ENCODE measurements at regions not wholly inside any gene's neighbourhood (a gene's known extent, or its start where the extent isn't known, plus 50 kb on each side); places are given as distances from the start of the nearest gene placed in this dataset.

DNA sequence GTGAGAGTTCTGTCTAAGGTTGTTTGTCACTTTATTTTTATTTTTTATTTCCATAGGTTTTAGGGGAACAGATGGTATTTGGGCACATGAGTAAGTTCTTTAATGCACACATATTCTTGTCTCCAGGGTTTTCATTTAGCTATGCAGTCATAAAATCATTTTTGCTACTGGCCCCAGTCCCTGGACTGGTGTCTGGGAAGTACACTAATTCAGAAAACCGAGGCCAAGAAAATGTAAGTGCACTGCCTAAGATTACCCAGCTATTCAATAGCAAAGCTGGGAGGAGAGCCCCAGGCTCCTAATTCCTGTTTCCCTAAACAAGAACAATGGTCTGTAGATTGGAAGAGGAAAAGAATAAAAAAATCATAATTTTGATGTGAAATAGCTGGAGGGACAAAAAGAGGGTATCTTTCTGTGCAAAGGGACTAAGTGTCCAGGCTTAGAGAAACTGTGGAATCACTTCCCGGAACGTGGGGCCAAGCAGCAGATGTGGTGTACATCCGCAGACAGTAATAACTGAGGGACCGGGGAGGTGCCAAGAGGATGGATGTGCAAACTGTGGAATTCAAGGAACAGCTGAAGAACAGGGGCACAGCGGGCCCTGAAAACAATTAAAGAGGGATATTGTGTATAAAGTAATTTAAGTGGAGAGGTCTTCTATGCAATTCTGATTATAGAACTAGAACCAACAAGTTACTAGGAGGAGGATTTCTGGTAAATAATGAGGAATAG, 236.3 kb downstream of the ACKR3 start:
- DNase-seq = no peak

DNA sequence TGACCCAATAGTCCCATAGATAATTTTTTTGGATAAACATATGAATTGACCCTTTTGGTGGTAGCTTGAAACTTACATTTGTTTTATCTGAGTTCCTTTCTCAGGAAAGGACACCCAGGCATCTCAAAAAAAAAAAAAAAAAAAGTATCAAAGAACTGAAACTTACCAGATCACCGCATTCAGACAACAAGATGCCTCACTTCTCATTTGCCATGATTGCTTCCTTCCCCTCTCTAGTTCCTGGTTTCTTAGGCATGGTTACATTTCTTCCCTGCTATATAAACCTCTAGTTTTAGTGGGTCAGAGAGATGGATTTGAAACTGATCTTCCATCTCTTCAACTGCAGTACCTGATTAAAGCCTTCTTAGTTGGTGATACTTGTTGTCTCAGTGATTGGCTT, 240.1 kb downstream of the ACKR3 start:
- DNase-seq = no peak

DNA sequence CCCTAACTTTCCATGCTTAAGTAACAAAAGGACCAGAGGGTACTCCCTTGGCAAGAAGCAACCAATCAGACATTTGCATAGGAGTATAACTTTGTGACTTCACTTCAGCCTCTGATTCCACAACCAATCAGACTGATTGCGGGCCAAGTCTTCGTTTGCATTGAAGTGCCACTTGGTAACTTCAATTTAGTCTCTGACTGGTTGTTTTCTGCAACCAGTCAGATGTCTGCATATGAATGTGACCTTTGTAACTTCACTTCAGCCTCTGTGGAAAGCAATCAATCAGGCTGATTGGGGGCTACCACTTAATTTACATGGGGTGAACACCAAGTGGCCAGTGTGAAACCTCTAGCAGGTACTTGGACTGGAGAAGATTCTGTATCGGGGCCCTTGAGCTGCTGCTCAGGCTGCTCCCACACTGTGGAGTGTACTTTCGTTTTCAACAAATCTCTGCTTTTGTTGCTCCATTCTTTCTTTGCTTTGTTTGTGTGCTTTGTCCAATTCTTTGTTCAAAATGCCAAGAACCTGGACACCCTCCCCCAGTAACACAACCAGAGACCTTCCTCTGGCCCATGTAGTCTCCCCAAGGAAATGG, 241.5 kb downstream of the ACKR3 start:
- DNase-seq = no peak

DNA sequence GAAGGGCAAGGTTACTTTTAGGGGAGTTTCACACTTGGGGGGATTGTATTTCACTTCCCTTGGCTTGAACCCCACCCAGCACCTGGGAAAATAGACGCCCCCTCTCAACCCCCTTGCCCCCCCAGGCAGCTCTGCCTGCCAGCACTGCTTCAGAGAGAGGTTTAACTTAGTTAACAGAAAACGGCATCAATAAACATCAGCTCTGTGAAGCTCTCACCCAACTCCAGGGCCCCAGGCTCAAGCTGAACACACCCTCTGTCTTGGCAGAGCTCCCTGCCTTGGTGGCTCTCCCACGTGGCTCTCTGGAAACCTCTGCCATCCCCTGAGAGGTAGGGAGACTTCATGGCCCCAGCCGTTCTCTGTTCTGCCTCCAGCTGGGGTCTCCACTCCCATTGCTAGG, 244.1 kb downstream of the ACKR3 start:
- no peak for DNase-seq

DNA sequence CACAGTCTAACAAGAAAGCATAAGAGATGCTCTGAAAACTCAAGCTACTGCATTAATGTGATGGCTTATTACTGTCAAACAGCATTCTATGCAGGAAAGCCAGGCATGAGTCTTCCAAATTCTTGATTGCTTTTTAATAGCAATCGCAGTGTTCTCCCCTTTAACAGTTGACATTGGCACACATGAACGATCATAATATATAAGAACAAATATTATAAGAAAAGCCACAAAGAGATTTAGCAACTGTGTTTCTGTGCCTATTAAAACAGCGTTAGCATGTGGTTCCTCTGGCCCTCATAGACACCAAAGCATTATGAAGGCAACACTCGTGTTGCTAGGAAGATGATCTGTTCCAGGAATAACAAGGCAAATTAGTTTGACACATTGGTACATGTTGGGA, 245.0 kb downstream of the ACKR3 start:
- DNase-seq = no peak

DNA sequence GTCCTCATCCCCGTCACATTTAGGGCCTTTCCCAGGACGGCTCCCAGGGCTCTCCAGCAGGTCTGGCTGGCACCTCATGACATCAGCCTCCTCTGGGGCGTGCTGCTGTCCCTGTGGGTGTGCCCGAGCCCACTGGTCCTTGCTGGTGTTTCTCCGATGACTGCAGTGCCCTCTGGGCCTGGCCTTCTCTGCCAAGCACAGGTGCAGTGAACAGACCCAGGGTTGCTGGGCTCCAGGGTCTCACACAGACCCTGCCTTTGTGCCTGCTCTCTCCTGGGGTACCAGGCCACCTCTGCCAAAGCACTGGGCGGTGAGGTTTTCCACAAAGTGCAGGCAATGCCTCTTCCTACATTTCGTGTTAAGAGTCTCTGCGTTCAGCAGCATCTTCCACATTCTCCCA, 246.1 kb downstream of the ACKR3 start:
- DNase-seq = no peak

DNA sequence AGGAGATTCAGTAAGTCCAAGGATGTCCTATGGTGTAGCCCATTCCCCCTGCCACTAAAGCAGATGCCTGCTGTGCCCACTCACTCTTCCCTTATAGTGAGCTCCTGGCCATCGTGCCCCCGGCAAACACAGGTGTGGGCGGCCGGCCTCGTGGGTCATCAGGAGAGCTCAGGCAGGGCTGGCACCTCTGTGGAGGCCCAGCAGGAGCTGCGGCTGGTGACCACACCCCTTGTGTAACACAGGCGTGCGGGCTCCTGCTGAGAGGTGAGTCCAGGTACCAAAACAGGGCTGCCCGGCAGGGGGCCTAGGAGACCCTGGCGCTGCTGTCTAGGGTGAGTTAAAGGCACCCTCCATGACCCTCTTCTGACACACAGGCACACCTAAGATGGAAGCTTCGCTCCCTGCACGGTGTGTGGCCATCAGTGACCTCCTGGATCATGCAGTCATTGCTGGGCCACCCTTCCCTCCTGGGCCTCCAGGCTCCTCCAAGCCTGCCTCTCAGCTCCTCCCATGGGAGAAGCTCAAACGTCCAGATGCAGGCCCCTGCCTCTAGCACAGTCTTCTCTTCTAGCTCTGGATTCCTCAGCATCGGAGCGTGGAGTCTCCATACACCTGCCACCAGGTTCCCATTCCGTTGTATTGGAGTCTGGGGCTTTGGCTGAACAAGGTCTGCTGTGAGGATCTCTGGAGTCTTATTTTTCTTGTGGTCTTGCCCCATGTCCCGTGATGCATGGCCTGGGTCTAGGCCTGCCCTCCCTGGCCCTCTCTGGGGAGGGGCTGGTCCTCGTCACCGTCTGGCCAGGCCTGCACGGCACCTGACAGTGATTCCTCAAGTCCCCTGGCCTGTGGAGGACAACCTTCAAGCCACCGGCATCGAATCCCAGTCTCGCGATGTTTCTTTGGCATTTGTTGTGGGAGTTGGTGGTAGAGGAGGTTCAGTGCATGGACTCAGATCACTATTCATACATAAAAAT, 246.9 kb downstream of the ACKR3 start:
- DNase-seq = no peak

DNA sequence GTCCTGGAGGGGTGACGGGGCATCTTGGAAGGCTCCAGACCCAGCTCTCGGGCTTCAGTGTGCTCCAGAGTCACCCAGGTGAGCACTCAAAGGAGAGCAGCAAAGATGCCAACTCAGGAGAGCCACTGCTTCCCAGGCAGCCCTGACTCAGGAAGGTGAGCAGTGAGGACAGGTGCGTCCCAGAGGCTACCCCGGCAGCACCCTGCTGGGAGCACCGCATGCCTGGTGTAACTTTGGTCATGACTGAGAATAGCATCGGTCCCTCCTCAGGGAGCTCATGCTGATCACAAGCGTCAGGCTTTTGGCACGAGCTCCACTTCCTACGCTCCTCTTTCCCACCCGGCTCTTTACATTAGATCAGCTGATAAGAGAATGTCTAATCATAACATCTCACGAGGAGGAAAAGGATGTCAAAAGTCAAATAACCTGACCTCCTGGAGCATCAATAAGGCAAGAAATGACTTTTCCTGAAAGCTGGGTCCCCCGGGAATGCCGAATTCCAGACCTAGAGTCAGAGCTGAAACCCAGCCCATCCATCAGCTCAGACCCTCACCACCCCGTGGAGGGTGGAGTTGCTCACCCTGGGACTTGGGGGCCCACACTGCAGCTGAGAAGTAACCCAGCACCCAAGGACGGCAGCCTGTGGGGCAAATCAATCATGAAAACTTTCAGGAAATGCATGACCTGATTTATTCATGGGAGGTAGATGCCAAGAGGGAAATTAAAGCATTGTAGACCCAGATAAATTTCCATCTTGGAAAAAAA, 248.8 kb downstream of the ACKR3 start:
- no peak for DNase-seq

DNA sequence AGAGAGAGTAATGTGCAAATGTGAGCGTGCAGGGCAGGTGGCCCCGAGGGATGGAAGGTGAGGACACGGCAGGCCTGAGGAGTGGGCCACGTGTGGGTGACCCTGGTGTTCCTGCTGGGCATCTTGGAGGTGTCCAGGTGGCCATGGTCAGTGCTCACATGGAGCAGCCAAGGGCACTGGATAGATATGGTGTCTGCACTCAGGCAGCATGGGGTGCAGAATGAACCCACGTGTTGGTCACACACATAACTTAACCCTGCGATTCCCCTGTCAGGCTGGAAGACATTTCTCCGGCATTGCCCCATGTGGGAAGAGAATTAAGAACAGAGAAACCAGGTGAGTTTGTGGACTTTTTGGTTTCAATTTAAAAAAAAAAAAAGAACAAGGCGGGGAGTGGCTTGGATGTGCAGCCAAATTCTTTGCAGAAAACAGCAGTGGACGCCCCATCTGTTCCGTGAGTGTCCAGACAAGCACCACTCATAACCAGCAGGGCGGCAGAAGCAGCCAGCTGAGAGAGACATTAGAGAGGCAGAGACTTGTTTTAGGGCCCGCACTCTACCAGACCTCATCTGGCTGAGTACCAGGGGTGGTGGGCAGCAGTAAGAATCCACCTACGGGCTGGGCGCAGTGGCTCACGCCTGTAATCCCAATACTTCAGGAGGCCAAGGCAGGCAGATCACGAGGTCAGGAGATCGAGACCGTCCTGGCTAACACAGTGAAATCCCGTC, 249.8 kb downstream of the ACKR3 start:
- DNase-seq = no peak

DNA sequence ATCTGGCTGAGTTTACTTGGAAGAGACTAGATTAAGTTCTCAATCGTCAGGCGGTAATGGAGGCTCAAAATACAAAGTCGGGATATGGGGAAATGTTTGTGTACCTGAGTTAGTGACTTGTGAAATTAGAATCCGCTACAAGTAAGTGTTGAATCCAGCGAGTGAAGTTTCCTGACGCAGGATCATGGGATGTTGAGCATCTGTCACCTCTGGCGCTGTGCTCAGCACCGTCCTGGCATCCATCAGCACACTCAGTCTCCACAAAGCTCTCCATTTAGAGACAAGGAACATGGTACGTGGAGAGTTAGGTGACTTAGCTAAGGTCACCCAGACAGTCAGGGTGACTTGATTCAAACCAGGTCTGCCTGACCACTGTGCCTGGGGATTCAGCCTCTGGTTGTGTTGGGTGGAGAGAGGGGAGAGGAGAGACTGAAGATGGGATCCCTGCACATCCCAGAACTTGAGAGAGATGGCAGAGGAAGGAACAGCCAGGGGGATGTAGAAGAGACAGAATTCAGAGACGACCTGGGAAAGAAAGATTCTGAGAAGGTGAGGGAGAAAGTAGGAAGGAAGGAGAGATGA, 251.2 kb downstream of the ACKR3 start:
- no peak for DNase-seq

DNA sequence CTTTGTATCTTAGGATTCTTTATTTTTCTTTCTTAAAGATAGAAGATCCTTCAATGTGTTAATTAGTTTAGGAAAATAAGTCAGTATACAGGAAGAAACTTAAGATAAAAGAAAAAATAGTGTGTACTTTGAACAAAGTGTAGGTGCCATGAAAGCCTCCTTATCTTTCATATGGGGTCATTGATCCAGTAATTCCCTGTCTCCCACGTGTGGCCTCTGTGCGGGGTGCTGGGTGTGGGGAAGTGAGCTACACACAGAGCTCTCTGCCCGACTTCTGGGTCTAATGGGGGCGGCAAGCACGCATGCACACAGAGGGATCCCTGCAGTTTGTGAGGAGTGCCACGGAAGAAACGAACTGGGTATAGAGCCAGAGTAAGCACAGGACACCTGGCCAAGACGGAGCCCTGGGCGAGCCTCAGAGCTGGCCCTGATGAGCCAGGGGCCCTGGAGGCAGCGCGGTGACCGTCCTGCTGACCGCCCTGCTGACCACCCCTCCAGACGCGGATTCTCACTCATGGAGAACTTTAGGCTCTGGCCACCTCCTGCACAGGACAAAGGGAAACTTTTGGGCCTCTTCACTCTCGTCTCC, 253.5 kb downstream of the ACKR3 start:
- DNase-seq = no peak

DNA sequence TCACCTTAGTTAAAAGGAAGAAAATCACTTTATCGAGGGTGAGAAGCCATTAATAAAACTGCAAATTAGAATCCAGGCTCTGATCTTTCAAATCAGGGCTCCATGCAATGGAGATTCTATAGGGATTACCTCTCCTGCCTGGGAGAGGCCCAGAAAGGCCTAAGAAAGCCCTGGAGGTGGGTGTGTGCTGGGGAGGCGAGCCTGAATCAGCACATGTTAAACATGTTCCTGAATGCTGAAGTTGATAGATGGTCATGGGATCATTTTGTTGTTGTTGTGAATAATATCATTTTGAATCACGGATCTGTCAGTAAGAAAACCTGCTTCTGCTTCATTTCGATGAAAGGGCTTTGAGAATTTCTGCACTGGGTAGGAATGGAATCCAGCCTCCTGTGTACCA, 254.3 kb downstream of the ACKR3 start:
- no peak for DNase-seq

DNA sequence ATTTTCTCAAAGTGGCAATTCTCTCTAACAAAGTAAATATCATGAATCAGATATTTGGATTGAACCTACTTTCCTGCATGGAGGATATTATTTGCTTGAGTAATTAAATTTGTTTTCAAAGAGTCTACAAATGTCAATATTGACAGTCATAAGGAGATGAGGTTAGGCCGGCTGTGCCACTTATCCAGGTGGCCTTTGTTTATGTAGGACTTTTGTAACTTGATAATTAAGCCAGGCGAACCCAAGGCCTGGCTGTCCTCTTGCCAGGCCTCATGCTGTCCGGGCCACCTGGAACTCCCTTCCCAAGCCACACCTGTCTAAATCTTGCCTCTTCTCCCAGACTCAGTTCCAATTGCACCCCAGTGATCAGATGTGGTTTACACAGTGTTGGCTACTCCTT, 255.2 kb downstream of the ACKR3 start:
- no peak for DNase-seq

DNA sequence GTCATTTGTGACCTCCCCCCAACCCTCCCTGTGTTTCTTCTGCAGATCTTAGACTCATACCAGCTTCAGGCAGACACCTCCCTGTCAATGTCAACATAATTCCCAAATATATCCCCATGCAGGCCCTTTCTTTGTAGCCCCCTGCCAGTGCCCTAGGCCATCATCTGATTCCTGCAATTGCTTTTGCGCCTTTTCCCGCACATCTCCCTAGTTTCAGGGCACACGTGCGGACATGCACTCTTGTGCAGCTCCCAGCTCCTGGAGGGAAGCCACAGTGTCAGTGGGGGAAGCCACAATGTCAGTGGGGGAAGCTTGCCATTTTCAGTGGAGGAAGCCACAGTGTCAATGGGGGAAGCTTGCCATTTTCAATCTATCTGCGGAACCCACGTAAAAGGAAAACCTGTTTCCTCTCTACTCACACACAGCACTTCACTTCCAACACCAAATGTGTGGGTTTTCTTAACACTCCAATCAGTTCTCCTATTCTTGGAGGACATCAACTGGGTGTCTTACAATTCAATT, 256.4 kb downstream of the ACKR3 start:
- DNase-seq = no peak

DNA sequence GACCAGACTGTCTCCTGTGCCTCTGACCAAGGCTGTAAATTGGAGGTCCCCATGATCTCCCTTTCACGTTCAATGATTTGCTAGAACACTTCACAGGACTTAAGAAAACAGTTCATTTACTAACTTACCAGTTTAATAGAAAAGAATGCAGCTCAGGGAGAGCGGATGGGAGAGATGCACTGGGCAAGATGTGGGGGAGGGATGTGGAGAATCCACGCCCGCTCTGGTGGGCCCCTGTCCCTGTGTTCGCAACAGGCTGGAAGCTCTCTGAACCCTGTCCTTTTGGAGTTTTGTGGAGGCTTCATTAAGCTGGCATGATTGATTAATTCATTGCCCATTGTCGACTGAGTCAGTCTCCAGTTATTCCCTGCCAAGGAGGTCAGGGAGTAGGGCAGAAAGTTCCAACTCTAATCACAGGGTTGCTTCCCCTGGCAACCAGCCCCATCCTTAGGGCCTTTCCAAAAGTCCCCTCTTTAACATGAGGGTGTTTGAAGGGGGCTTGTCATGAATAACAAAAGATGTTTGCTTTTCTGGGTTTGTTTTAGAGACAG, 257.1 kb downstream of the ACKR3 start:
- DNase-seq = no peak

DNA sequence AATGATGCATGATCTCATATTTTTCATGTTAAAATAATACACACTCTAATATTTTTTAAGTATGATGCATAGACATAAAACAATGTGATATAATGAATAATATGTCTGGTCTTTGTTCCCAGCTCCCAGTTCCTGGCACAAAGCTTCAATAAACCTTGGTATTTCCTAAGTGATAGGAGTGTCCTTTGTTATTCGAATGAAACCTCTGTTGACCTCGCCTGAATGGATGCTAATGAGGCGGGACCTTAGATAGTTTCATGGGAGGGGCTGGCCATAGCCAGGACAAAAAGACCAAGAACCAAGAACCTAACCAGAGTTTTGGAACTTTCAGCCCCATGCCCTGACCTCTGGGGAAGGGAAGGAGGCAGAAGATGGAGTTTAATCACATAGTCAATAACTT, 257.7 kb upstream of the COPS8 start:
- DNase-seq = no peak

DNA sequence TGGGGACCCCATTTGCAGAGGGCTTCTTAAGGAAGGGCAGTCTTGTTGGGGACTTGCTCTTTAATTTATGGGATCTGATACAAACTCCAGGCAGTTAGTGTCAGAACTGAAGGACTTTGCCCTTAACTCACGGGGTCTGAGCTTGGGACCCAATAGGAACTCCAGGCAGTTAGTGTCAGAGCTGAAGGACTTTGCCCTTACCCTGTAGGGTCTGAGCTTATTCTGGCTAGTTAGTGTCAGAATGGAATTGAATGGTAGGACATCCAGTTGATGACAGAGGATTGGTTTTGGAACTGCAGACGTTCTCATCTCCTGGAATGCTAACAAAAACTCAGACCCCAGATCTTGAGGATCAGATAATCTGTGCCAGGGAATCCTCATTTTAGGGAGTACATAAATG, 256.9 kb upstream of the COPS8 start:
- no peak for DNase-seq

DNA sequence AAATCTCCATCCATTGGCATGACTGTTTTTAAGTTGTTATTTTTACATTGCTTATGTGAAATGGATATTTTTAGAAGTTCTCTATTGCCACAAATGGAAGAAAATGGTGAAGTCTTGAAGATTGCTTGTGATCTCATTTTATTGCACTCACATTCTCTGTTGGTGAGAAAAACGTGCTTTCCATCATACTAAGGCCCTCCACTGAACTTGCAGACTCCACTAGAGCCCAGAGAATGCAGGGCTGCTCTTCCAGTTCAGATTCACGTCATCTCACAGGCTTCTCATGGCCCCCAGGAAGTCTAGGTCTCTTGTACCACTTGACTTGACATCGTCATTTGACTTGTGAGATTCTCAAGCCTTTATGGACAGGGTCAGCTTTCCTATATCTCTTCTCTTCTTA, 254.8 kb upstream of the COPS8 start:
- DNase-seq = no peak

DNA sequence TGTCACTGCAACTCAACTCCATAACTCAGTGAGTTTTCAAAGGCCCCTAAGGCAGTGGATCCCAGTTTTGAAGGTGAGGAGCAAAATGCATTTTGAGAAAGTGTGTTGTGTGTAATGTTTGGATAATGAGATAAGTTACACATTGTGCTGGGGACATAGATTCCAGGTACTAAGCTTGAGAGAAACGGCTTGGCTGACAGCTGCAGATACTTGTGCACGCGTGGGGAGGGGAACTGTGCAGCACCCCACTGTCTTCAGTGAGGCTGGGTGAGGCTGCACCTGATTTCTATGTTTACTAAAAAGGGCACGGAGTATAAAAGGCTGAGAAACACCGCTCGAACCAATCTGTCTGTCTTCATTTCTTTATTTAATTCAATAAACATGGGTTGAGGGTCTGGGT, 254.0 kb upstream of the COPS8 start:
- DNase-seq = no peak

DNA sequence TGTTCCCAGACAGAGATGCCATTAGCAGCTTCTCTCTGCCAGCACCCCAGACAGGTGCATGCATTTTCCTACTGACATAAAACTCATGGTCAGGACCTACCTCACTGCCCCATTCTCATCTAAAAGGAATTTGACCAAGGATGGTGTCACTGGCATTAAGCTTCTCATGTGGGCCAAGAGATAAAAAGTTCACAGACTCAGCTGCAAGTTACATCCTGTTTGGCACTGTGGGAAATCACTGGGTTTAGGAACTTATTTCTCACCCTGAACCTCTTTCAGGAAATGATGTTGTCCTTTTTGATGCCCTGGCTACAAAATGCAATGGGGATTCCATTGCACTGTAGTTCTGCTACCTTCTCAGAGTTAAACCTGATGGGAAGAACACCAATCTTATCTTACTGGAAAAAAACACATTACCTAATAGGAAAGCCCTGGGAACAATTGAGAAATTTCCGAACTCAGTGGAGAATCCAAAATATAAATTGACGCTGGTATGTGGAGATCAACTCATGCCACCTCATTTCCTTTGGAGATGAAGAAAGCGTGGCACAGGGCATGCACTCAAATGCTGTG, 252.1 kb upstream of the COPS8 start:
- no peak for DNase-seq

DNA sequence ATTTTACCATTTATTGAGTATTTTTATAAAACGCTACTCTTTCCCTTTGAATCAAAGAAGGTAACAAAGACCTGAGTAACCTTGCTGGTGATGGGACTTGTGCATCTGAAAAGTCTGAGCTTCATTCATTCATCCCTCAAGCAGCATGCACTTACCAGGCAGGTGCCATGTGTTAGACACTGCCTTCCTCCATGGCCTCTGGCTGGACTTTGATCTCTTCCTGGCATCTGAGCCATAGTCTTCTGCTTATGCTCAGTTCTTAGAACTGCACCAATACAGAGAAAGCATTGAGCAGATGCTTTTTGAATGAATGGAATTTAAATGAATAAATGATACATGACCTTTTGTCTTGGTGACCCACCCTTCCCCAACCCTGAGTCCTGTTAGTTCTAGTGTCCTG, 251.4 kb upstream of the COPS8 start:
- DNase-seq = no peak
